H9 (cell line): ENCODE measurements at regions not wholly inside any gene's neighbourhood (a gene's known extent, or its start where the extent isn't known, plus 50 kb on each side); places are given as distances from the start of the nearest gene placed in this dataset.

ENCODE experiments used
- DNase-seq: peaks from one replicate; pipeline ENCODE4 v3.0.0-alpha.2; 2017
- H2AFZ ChIP-seq: one replicate; pipeline ENCODE4 v1.6.1; 2013; ENCODE audit warnings: mild to moderate bottlenecking, low read length, control low read depth, moderate library complexity
- H2AK5ac ChIP-seq: 2 replicates; pipeline ENCODE4 v1.6.1; 2013; ENCODE audit warnings: low read length, control low read depth, mixed read lengths; ENCODE audit not compliant: insufficient read length
- H2BK120ac ChIP-seq: one replicate; pipeline ENCODE4 v1.6.1; 2013; ENCODE audit warnings: low read depth, mild to moderate bottlenecking, low read length, control low read depth, inconsistent platforms; ENCODE audit not compliant: poor library complexity, severe bottlenecking
- H2BK12ac ChIP-seq: 2 replicates; pipeline ENCODE4 v1.6.1; 2013; ENCODE audit warnings: low read length, control low read depth, mixed read lengths, low read depth; ENCODE audit not compliant: insufficient read length
- H2BK15ac ChIP-seq: 2 replicates; pipeline ENCODE4 v1.6.1; 2013; ENCODE audit warnings: low read depth, low read length, control low read depth
- H2BK20ac ChIP-seq: one replicate; pipeline ENCODE4 v1.6.1; 2013; ENCODE audit warnings: low read depth, mild to moderate bottlenecking, low read length, control low read depth, inconsistent platforms; ENCODE audit not compliant: poor library complexity, severe bottlenecking
- H2BK5ac ChIP-seq: 2 replicates; pipeline ENCODE4 v1.6.1; 2013; ENCODE audit warnings: low read length, control low read depth, mixed read lengths; ENCODE audit not compliant: insufficient read length
- H3K14ac ChIP-seq: 2 replicates; pipeline ENCODE4 v1.6.1; 2013; ENCODE audit warnings: low read length, control low read depth; ENCODE audit not compliant: insufficient read depth
- H3K18ac ChIP-seq: 2 replicates; pipeline ENCODE4 v1.6.1; 2013; ENCODE audit warnings: low read depth, mild to moderate bottlenecking, mixed read lengths, low read length, control low read depth; ENCODE audit not compliant: insufficient read length
- H3K23ac ChIP-seq: 2 replicates; pipeline ENCODE4 v1.6.1; 2013; ENCODE audit warnings: low read length, control low read depth, mixed read lengths, low read depth; ENCODE audit not compliant: insufficient read length
- H3K23me2 ChIP-seq: 2 replicates; pipeline ENCODE4 v1.6.1; 2013; ENCODE audit warnings: low read depth, mild to moderate bottlenecking, mixed read lengths, low read length, control low read depth; ENCODE audit not compliant: insufficient read length, poor library complexity, severe bottlenecking
- H3K27ac ChIP-seq: 2 replicates; pipeline ENCODE4 v1.5.1; 2013; ENCODE audit warnings: low read length, control low read depth, mixed read lengths, low read depth; ENCODE audit not compliant: insufficient read length
- H3K27me3 ChIP-seq: 2 replicates; pipeline ENCODE4 v1.6.1; 2013; ENCODE audit warnings: low read length, control low read depth, inconsistent platforms; ENCODE audit not compliant: insufficient read depth
- H3K4ac ChIP-seq: 2 replicates; pipeline ENCODE4 v1.6.1; 2013; ENCODE audit warnings: low read depth, mild to moderate bottlenecking, control low read depth, inconsistent platforms, low read length, moderate library complexity
- H3K4me1 ChIP-seq: 2 replicates; pipeline ENCODE4 v1.6.1; 2013; ENCODE audit warnings: low read length, control low read depth, inconsistent platforms; ENCODE audit not compliant: insufficient read depth
- H3K4me2 ChIP-seq: 2 replicates; pipeline ENCODE4 v1.6.1; 2013; ENCODE audit warnings: low read length, control low read depth, mixed read lengths; ENCODE audit not compliant: insufficient read length, insufficient read depth
- H3K56ac ChIP-seq: 2 replicates; pipeline ENCODE4 v1.6.1; 2013; ENCODE audit warnings: low read depth, mild to moderate bottlenecking, mixed read lengths, low read length, control low read depth; ENCODE audit not compliant: insufficient read length
- H3K79me1 ChIP-seq: 2 replicates; pipeline ENCODE4 v1.6.1; 2013; ENCODE audit warnings: low read depth, mild to moderate bottlenecking, moderate library complexity, low read length, control low read depth, inconsistent platforms; ENCODE audit not compliant: insufficient read depth, poor library complexity, severe bottlenecking
- H3K79me2 ChIP-seq: 2 replicates; pipeline ENCODE4 v1.6.1; 2013; ENCODE audit warnings: low read length, control low read depth, inconsistent platforms; ENCODE audit not compliant: insufficient read depth
- H3K9ac ChIP-seq: 2 replicates; pipeline ENCODE4 v1.6.1; 2013; ENCODE audit warnings: low read length, control low read depth, mixed read lengths; ENCODE audit not compliant: insufficient read length; ENCODE audit errors: extremely low read depth
- H3K9me3 ChIP-seq: one replicate; pipeline ENCODE4 v1.6.1; 2013; ENCODE audit warnings: low read depth, low read length, inconsistent platforms; ENCODE audit not compliant: control insufficient read depth
- H3T11ph ChIP-seq: one replicate; pipeline ENCODE4 v1.6.1; 2013; ENCODE audit warnings: mild to moderate bottlenecking, low read length, control low read depth, inconsistent platforms
- H4K20me1 ChIP-seq: one replicate; pipeline ENCODE4 v1.6.1; 2013; ENCODE audit not compliant: control insufficient read depth, insufficient read length, insufficient read depth
- H4K5ac ChIP-seq: 2 replicates; pipeline ENCODE4 v1.6.1; 2013; ENCODE audit warnings: low read depth, mild to moderate bottlenecking, mixed read lengths, low read length, control low read depth; ENCODE audit not compliant: insufficient read length
- H4K8ac ChIP-seq: replicated peaks from 2 replicates; pipeline ENCODE4 v1.6.1; 2013; ENCODE audit warnings: low read length, control low read depth, mixed read lengths, low read depth; ENCODE audit not compliant: insufficient read length
- H4K91ac ChIP-seq: 2 replicates; pipeline ENCODE4 v1.6.1; 2013; ENCODE audit warnings: low read depth, mild to moderate bottlenecking, moderate library complexity, mixed read lengths, low read length, control low read depth; ENCODE audit not compliant: insufficient read length
- H3K27ac Mint-ChIP-seq, 3 experiments: 2 replicates in 2 of 3; 3 replicates in 1 of 3; pipeline ENCODE4 v1.8.0; 2020 to 2021; ENCODE audit warnings: mixed read lengths in 3 of 3, mild to moderate bottlenecking in 1 of 3, moderate library complexity in 1 of 3
- H3K27me3 Mint-ChIP-seq: 2 replicates; pipeline ENCODE4 v1.8.0; 2021; ENCODE audit warnings: low read depth, mild to moderate bottlenecking, moderate library complexity, mixed read lengths
- H3K36me3 Mint-ChIP-seq, 3 experiments: 2 replicates in 2 of 3; 3 replicates in 1 of 3; pipeline ENCODE4 v1.8.0; 2020 to 2021; ENCODE audit warnings: low read depth in 3 of 3, mixed read lengths in 3 of 3; ENCODE audit not compliant: insufficient read depth in 1 of 3
- H3K4me1 Mint-ChIP-seq, 2 experiments: 2 replicates each; pipeline ENCODE4 v1.8.0; 2020; ENCODE audit warnings: mixed read lengths in 2 of 2
- H3K4me3 Mint-ChIP-seq, 2 experiments: 2 replicates in 1 of 2; 3 replicates in 1 of 2; pipeline ENCODE4 v1.8.0; 2020 to 2021; ENCODE audit warnings: mild to moderate bottlenecking in 2 of 2, mixed read lengths in 2 of 2, moderate library complexity in 1 of 2
- H3K9me3 Mint-ChIP-seq, 2 experiments: 2 replicates in 1 of 2; 3 replicates in 1 of 2; pipeline ENCODE4 v1.8.0; 2020; ENCODE audit warnings: mild to moderate bottlenecking in 2 of 2, mixed read lengths in 2 of 2, moderate library complexity in 1 of 2
- WGBS: extraction: QIAGEN DNeasy Blood & Tissue Kit; methylation state at CpG from one replicate; pipeline ENCODE4 v1.1.7; 2013; ENCODE audit warnings: missing lambda C conversion rate, low lambda C conversion rate, mixed read lengths; ENCODE audit not compliant: insufficient read length; ENCODE audit errors: extremely low coverage; 5-methylcytosine and 5-hydroxymethylcytosine counted together
- TF ChIP-seq, protein P1 (sequence below): fragments of 200-600 bp; sonication (generic); conservative IDR thresholded peaks from 3 replicates; pipeline ENCODE4 v1.8.0; 2021; ENCODE audit warnings: antibody characterized with exemption, mild to moderate bottlenecking

GRCh38 chr15:95644100-95644875 is 686.2 kb upstream of the NR2F2 start:
- H3K27me3 Mint-ChIP-seq, result no peaks in the 10 kb centered on the region; the same call in none of the 2 replicates
- no peak overlapping the region for H3K27ac Mint-ChIP-seq

More at GRCh38 chr15:95644100-95644875, 686.2 kb upstream of the NR2F2 start:
- Histone ChIP-seq H4K91ac (no peak overlapping the region), H3K27ac (no peak overlapping the region), H2BK5ac (no peak overlapping the region), H3K4me1 (no peaks in the 10 kb centered on the region), H2BK20ac (no peak overlapping the region), H3K23me2 (no peaks in the 10 kb centered on the region), H3K14ac (no peak overlapping the region), H3K27me3 (no peaks in the 10 kb centered on the region), H2BK12ac (no peak overlapping the region), H3K4me2 (no peak overlapping the region), H3K79me1 (no peaks in the 10 kb centered on the region), H3K9ac (no peak overlapping the region), H3K9me3 (no peaks in the 10 kb centered on the region), H4K20me1 (no peaks in the 10 kb centered on the region), H3K56ac (no peak overlapping the region), H2BK15ac (no peak overlapping the region), H3T11ph (no peak overlapping the region), H3K79me2 (no peaks in the 10 kb centered on the region), H3K18ac (no peak overlapping the region), H4K8ac (no peak overlapping the region), H2AFZ (no peak overlapping the region), H3K23ac (no peak overlapping the region), H2AK5ac (no peak overlapping the region), H4K5ac (no peak overlapping the region), H3K4ac (no peak overlapping the region), H2BK120ac (no peak overlapping the region)
- TF ChIP-seq, protein P1, sequence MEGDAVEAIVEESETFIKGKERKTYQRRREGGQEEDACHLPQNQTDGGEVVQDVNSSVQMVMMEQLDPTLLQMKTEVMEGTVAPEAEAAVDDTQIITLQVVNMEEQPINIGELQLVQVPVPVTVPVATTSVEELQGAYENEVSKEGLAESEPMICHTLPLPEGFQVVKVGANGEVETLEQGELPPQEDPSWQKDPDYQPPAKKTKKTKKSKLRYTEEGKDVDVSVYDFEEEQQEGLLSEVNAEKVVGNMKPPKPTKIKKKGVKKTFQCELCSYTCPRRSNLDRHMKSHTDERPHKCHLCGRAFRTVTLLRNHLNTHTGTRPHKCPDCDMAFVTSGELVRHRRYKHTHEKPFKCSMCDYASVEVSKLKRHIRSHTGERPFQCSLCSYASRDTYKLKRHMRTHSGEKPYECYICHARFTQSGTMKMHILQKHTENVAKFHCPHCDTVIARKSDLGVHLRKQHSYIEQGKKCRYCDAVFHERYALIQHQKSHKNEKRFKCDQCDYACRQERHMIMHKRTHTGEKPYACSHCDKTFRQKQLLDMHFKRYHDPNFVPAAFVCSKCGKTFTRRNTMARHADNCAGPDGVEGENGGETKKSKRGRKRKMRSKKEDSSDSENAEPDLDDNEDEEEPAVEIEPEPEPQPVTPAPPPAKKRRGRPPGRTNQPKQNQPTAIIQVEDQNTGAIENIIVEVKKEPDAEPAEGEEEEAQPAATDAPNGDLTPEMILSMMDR, result no peak
- no peak for DNase-seq
- Mint-ChIP-seq H3K4me1 (no peaks in the 10 kb centered on the region), H3K9me3 (no peaks in the 10 kb centered on the region), H3K4me3 (no peak overlapping the region), H3K36me3 (no peaks in the 10 kb centered on the region)
- WGBS, result no CpG with 5 or more reads among the region's 5 CpGs
